ENCODE measurements at regions not wholly inside any gene's neighbourhood (a gene's known extent, or its start where the extent isn't known, plus 50 kb on each side); places are given as distances from the start of the nearest gene placed in this dataset.
A peak's percentile ranks its signal among the peaks of the same experiment; 100 is the strongest.
"Not testable (repeated sequence)": the region's sequence is repeated elsewhere in the genome, so short reads cannot be mapped to it uniquely, and the experiment has no call there.

- TF ChIP-seq, protein P1, sequence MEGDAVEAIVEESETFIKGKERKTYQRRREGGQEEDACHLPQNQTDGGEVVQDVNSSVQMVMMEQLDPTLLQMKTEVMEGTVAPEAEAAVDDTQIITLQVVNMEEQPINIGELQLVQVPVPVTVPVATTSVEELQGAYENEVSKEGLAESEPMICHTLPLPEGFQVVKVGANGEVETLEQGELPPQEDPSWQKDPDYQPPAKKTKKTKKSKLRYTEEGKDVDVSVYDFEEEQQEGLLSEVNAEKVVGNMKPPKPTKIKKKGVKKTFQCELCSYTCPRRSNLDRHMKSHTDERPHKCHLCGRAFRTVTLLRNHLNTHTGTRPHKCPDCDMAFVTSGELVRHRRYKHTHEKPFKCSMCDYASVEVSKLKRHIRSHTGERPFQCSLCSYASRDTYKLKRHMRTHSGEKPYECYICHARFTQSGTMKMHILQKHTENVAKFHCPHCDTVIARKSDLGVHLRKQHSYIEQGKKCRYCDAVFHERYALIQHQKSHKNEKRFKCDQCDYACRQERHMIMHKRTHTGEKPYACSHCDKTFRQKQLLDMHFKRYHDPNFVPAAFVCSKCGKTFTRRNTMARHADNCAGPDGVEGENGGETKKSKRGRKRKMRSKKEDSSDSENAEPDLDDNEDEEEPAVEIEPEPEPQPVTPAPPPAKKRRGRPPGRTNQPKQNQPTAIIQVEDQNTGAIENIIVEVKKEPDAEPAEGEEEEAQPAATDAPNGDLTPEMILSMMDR (IDR thresholded peaks at IDR 0.05), result peak in 1 of 3 experiments; percentile 58
- TF ChIP-seq POLR2A (IDR thresholded peaks at IDR 0.05), result not testable (repeated sequence)
These were observed 1238.6 kb downstream of the TMEM121 start for GRCh38 chr14:106764968-106765369.

All from testis (tissue), 2 donors.